ENCODE measurements at regions not wholly inside any gene's neighbourhood (a gene's known extent, or its start where the extent isn't known, plus 50 kb on each side); places are given as distances from the start of the nearest gene placed in this dataset.

DNA sequence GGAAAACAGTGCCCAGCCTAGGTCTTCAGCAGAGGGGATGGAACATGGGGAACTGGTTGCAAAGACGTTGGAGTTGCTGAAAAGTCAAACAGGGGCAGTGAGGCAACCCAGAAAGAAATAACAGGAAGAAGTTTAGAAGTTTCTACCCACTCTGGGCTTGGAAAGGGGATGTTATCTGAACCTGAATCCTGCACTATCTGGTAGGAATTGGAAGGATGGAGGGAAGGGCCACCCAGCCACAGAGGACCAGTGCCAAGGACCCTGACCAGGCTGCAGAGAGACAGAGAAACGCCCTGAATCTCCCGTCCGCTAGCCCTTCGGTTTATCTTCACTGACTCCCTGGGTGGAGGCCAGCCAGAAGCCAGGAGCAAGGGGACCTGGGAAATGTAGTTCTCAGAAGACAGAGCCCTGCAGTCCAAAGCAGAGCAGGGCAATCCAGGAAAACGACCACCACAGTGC is 217.3 kb upstream of the RREB1 start:
- intact Hi-C loops (cut with DNase I): loop anchor here (5.0 kb wide), 3 partner anchors 37 to 138 kb away; no protein-coding TSS in a partner anchor
- peaks cover 51% of the 10 kb centered on the region for H3K4me1 ChIP-seq
- H3K27ac ChIP-seq: peak overlapping the region; percentile 92
- ATAC-seq: no peak
- H3K27me3 ChIP-seq (ENCODE audit: insufficient read depth in 3 of 3, low read length in 2 of 3): no peaks in the 10 kb centered on the region
- H3K4me3 ChIP-seq: peak overlapping the region; percentile 7
- TF ChIP-seq, protein P1, sequence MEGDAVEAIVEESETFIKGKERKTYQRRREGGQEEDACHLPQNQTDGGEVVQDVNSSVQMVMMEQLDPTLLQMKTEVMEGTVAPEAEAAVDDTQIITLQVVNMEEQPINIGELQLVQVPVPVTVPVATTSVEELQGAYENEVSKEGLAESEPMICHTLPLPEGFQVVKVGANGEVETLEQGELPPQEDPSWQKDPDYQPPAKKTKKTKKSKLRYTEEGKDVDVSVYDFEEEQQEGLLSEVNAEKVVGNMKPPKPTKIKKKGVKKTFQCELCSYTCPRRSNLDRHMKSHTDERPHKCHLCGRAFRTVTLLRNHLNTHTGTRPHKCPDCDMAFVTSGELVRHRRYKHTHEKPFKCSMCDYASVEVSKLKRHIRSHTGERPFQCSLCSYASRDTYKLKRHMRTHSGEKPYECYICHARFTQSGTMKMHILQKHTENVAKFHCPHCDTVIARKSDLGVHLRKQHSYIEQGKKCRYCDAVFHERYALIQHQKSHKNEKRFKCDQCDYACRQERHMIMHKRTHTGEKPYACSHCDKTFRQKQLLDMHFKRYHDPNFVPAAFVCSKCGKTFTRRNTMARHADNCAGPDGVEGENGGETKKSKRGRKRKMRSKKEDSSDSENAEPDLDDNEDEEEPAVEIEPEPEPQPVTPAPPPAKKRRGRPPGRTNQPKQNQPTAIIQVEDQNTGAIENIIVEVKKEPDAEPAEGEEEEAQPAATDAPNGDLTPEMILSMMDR (IDR thresholded peaks at IDR 0.05): no peak
- no peaks in the 10 kb centered on the region for H3K36me3 ChIP-seq (ENCODE audit: insufficient read depth in 1 of 2, low read depth in 1 of 2)
- DNase-seq: peak; percentile 54 to 76
- no peaks in the 10 kb centered on the region for H3K9me3 ChIP-seq
- 11 to 23% (median 16%) methylated on average over 6 of the region's 6 CpGs for WGBS, 3 donors

DNA sequence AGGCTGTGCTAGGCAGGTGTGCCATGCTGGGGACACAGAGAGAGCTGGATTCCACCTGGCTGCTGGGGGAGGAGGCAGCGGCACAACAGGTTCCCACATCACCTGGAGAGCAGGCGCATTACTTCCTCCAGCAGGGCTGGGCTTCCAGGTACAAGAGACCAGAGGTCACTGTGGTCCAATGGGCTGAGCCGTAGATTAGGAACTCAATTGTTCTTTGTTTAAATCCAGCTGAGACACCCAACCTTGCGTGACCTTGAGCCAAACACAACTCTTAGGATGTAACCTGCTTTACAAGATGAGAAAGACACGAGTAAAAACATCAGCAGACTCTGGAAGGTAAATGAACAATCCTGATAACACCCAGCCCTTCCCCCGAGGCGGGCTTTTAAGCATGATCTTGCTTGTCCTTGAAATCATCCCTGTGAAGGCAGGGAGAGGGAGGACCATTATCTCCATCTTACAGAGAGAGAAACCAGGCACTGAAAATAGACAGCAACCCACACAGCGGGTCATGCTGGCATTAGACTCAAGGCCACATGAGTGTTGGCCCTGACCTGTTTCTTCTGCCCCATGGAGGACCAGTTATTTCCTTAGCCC is 216.5 kb upstream of the RREB1 start:
- whole genome bisulfite sequencing, 3 donors: 89 to 91% (median 90%) methylated on average over 8 of the region's 8 CpGs
- no peak for ATAC-seq
- peaks cover 45% of the 10 kb centered on the region for H3K4me1 ChIP-seq

DNA sequence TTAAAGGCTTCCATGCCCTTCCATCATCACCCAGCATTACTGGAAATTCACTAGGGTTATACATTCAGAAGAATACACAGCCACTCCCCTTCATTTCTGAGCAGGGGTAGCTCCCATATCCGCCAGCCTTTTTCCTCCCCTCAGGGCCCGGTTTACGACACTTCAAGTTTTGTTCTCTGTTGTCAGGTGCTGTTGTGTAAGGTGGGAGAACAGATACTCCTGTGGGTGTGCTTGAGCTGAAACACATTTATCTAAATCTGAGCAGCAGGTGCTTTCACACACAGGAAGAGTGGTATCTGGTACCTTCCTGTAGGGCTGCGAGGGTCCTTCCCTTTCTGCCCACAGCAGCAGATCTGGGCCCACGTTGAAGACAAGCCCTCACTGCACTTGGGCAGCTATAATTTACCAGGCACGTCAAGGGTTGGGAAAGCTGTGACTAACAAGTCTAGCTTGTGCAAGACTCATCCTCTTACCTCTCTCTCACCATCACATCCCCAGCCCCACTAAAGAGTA is 215.8 kb upstream of the RREB1 start:
- no peaks in the 10 kb centered on the region for H3K9me3 ChIP-seq
- peak; percentile 34 to 61 for DNase-seq
- H3K4me3 ChIP-seq: no peak overlapping the region
- intact Hi-C loops (cut with DNase I): loop anchor here (2.0 to 5.0 kb wide), 4 partner anchors 35 to 143 kb away; no protein-coding TSS in a partner anchor
- H3K27me3 ChIP-seq (ENCODE audit: insufficient read depth in 3 of 3, low read length in 2 of 3): no peaks in the 10 kb centered on the region
- TF ChIP-seq, protein P1 (IDR thresholded peaks at IDR 0.05): no peak
- no peaks in the 10 kb centered on the region for H3K36me3 ChIP-seq (ENCODE audit: insufficient read depth in 1 of 2, low read depth in 1 of 2)
- H3K27ac ChIP-seq: peak overlapping the region; percentile 92
- WGBS, 3 donors: 58 to 72% (median 59%) methylated on average over 6 of the region's 6 CpGs
- H3K4me1 ChIP-seq: peaks cover 45% of the 10 kb centered on the region
- peak; percentile 79 to 86 (median 84) for ATAC-seq

More for the DNA sequence above, 216.5 kb upstream of the RREB1 start:
- H3K4me3 ChIP-seq: peak overlapping the region; percentile 7
- intact Hi-C loops (cut with DNase I): loop anchor here (5.0 kb wide), 3 partner anchors 36 to 139 kb away; no protein-coding TSS in a partner anchor
- no peaks in the 10 kb centered on the region for H3K9me3 ChIP-seq
- peak overlapping the region; percentile 92 for H3K27ac ChIP-seq
- no peaks in the 10 kb centered on the region for H3K27me3 ChIP-seq (ENCODE audit: insufficient read depth in 3 of 3, low read length in 2 of 3)
- TF ChIP-seq, protein P1 (IDR thresholded peaks at IDR 0.05): no peak
- H3K36me3 ChIP-seq (ENCODE audit: insufficient read depth in 1 of 2, low read depth in 1 of 2): no peaks in the 10 kb centered on the region
- no peak for DNase-seq

DNA sequence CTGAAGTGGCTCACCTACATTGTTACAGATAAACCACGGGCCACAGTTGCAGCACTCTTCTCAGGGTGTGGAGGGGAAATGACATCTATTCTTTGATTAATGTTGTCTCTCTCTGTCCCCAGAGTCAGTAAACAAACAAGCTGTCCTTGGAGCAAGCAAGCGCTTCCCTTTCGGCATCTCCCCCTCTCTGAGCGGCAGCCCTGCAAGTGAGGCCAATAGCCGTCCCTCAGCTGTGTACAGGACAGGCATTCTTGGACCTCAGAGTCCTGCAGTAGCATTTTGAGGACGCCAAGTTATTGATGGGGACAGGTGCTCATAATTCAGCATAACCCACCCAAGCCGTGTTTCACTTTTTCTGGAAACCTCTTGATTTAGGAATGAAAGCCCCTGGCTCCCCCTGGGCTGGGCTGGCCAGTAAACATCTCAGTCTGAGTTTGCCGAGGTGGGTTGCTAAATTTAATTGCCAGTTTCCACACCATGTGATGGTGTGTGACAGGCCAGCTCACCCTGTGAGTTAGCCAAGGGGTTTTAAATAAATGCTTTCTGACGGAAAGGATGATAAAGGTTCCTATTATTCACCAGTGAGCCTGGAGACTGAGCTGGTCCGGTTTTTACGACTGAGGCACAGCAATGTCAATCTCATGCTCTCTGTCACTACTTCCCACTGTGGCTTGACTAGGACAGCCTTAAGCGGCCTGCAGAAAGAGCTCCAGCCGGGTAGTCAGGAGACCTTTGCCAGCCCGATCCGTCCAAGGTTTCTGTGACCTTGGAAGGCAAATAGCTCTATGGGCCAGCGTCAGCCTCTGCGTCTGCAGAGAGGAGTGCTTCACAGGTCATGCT is 214.8 kb upstream of the RREB1 start:
- Histone ChIP-seq H3K4me1 (peaks cover 45% of the 10 kb centered on the region), H3K27ac (peak overlapping the region; percentile 92), H3K9me3 (no peaks in the 10 kb centered on the region), H3K36me3 (ENCODE audit: insufficient read depth in 1 of 2, low read depth in 1 of 2) (no peaks in the 10 kb centered on the region), H3K27me3 (ENCODE audit: insufficient read depth in 3 of 3, low read length in 2 of 3) (no peaks in the 10 kb centered on the region), H3K4me3 (peak overlapping the region; percentile 38)
- ATAC-seq (peak; percentile 69 to 87 (median 86)), DNase-seq (peak; percentile 54 to 90)
- intact Hi-C loops (cut with DNase I): loop anchor here (2.0 to 5.0 kb wide), 4 partner anchors 34 to 144 kb away; no protein-coding TSS in a partner anchor
- WGBS, 3 donors: 20 to 24% (median 20%) methylated on average over 17 of the region's 17 CpGs
- TF ChIP-seq, protein P1 (IDR thresholded peaks at IDR 0.05): no peak
